GM18520 (cell line): ENCODE measurements at regions not wholly inside any gene's neighbourhood (a gene's known extent, or its start where the extent isn't known, plus 50 kb on each side); places are given as distances from the start of the nearest gene placed in this dataset.

Source experiments
- ATAC-seq: cut with Tn5 transposase; IDR thresholded peaks from one replicate; pipeline ENCODE4 v1.9.1; 2021; ENCODE audit not compliant: unreplicated experiment

GRCh38 chr18:47418746-47419145 is 167.3 kb upstream of the SKOR2 start:
- no peak for ATAC-seq

DNA sequence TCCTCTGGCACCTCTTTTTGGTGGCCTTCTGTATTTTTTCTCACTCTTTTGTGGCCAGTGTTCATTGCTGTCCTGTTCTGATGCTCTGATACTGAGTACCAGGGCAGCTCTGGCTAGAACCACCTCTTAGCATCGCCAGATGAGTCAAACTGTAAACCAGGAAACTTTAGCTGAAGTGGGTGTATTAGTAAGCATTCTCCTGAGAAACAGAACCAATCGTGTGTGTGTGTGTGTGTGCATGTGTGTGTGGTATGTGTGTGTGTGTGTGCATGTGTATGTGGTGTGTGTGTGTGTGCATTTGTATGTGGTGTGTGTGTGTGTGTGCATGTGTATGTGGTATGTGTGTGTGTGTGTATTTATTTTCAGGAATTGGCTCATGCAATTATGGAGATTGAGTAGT is 166.3 kb upstream of the SKOR2 start:
- ATAC-seq: no peak

DNA sequence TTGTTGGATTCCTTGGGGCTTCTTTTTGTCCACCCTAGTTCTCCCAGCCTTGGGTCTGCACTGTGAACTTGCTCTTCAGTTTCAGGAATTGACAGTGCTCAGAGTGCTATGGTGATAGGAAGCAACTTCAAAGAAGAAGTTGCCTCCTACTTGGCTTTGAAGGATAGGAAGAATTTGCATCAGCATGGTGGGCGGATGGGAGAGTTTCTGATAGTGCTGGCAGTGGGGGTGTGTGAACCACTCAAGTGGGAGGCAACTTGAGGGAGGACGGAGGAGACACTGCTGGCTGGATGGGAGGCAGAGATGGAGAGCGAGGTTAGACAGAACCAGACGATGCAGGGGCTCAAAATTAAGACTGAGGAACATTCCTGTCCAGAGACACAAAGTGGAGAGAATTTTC is 164.4 kb upstream of the SKOR2 start:
- ATAC-seq: no peak

DNA sequence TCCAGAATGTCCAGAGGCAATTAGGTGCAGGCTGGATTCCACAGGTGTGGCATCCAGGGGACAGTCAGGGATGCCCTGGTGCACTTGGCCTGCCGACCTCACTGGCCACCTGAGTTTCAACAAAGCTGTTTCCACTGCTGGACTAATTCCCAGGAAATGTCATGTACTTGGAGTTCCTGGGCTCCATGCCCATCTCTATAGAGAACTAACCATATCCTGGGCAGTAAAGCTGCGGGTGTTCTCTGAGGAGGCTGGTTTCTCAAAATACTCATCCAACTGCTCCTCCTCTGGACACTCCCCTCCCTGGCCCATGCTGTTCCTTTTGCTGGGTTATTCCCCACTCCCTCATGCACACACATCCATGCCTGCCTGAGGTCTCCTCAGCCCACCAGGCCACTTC is 161.9 kb upstream of the SKOR2 start:
- no peak for ATAC-seq

- ATAC-seq: no peak
Measured at GRCh38 chr18:47412924-47413323, 161.5 kb upstream of the SKOR2 start.

DNA sequence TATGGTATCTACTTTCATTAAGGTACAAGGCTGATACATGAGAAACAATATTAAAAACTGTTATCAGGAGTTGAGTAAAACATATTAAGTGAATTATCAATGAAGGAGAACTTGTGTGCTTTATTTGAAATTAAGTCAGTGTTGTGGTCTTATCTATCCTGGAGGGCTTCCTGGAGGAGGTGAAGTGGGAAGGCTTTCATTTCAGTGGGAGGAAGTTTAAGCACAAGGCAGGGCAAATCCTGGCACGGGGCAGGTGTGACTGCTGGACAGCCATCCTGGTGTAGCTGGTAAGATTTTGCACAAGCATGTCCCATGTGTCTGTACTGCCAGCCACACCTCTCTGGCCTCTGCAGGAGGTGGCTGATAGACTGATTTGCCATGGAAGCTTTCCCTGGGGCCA is 159.7 kb upstream of the SKOR2 start:
- ATAC-seq: no peak

GRCh38 chr18:47410139-47410538 is 158.7 kb upstream of the SKOR2 start:
- no peak for ATAC-seq

DNA sequence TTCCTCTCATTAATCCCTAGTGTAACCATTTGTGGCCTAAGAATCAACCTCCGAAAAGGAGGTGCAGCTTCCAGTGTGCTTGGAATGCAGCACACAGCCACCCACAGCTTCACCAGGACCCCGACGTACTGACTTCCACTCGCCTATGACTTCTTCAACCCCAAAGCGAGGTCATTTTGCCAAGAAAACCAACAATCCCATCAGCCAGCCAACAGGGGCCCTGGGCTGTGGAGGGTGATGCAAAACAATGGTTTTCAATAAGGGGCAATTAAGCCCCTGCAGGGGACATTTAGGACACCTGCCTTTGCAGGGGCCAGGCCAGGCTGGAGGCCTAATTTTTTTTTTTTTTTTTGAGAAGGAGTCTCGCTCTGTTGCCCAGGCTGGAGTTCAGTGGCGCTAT is 158.1 kb upstream of the SKOR2 start:
- no peak for ATAC-seq

DNA sequence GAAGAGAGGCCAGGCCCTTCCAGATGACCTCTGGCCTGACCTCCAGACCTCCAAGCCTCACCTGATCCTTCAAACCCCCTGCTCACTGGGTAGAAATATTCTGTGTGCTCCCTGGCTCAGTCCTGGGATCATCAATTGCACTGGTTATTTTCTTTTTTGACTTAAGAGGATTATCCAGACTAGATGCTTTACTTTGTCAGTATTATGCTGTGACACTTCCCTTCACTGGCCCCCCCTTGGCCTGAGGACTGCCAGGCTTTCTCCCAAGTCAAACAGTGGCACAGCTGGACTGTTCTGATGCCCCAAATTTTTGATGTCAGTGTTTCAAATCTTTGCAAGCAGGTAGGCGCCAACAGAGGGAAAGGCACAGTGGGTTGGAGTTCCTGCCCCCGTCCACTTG is 156.3 kb upstream of the SKOR2 start:
- ATAC-seq: no peak

DNA sequence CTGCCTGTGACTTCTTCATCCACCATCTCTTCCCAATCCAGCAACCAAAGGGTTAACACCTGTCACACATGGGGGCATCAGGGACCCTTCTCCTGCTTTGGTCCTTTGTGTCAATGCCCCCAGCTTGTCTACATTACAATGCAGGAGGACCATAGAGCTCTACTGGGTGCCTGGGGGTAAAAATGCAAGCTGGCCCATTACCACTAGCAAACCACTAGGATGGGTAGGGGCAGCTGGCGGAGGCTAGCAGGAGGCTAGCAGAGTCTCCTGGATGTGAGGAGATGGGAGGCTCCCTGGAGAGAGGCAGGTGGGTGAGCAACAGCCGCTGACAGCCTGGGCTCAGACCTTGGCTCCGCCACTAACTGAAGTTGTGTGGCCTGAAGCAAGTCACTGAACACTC is 153.4 kb upstream of the SKOR2 start:
- no peak for ATAC-seq

DNA sequence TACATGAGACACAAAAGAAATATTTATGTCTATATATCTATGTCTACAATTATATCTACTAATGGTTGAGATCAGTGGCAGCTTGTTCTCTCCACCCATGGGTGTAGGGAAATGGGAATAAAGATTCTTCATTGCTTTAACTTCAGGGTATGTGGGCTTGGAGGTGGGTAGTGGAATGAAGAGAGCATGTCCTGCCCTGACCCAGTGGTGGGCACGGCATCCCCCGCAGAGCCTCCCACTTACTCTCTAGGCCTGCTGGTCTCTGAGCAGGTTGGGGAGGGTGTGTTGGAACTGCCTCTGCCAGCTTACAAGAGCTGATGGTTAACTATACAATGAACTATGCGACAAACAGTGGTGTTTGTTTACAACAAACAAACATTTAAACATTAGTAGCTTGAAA is 152.5 kb upstream of the SKOR2 start:
- no peak for ATAC-seq

GRCh38 chr18:47403317-47403716 is 151.9 kb upstream of the SKOR2 start:
- no peak for ATAC-seq

GRCh38 chr18:47399475-47399874 is 148.0 kb upstream of the SKOR2 start:
- no peak for ATAC-seq

DNA sequence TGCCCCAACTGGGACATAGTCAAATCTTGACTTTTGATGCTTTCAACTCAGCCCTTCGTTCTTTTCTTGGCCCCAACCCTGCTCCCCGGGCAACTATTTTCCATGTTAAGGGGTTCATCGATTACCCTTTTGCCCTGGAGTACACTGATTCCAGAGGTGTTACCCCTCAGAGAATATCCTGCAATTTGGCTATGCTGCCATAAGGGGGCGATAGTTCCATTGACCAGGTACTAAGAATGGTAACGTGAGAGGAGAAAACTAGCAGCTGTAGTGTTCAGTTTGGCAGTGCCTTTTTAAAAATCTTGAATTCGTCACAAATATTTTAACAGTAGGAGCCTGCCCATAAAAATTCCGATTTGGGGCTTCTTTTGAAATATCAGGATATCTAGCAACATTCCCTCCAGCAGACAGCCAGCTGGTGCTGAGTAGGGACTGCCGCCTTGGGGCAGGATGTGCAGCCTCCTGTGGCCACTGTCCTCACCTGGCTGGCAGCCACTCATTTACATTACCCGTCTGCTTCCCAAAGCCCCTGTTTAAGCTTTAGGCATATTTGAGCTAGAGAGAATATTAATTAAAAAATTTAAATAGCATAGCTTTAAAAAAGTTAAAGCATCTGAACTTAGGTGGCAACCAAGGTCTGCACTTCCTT is 146.3 kb upstream of the SKOR2 start:
- ATAC-seq: no peak

GRCh38 chr18:47391665-47392064 is 140.2 kb upstream of the SKOR2 start:
- no peak for ATAC-seq

DNA sequence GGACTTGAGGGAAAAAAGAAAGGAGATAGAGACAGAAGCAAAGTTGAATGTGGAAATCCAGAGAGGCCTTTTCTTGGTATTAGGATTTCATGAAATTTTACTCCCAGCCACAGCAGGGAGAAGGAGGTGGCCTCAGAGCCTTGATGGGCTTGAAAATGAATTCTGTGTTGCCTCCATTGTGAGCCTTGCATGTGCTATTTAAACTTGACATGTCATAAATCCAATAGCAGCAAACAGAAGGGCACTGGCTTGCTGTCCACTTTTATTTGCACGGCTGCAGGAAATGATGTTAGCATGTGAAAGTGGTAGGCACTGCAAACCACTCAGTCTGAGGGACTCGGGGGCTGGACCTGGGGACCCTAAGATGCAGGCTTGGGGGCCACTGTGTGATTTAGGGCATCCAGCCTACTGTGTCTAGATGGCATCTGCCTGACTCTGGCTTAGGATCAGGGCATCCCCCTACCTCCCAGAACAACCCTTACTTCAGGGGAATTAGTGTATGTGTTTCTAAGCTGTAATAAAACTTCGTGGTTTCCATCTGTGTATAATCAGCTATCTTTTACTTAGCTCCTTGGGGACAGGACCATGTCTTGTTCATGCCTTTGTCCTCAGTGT is 139.1 kb upstream of the SKOR2 start:
- ATAC-seq: no peak

DNA sequence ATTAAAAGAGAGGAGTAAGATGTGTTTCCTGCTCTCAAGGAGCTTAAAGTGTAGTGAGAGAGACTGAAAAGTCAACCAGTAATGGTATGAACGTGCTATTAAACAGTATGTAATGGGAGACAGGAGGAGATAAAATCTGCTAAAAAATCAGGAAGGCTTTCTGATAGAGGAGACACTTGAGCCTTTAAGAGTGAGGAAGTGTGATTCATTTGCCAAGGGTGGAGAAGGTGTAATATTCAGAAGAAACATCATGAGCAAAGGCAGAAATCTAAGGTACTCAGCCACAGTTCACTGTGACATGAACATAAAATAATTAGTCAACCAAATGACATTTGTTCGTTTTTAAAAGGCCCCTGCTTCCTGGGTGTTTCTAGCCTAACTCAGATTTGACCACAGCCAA is 137.8 kb upstream of the SKOR2 start:
- no peak for ATAC-seq

GRCh38 chr18:47387864-47388263 is 136.4 kb upstream of the SKOR2 start:
- ATAC-seq: no peak

DNA sequence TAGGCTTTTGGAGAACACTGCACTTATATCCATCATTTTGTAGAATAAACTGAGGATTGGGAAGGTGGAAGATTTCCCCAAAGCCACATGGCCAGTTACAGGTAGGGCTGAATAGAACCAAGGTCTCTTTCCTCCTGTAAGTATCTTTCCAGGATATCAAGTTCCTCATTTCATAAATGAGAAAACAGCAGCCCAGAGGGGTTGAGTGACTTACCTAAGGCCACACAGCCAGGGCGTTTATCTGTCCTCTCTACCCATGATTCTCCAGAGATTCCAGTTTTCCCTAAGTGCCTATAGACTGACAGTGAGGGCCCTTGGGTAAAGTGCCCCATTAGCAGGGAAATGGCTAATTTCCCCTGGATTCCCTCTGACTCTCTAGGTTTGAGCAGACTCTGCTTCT is 132.3 kb upstream of the SKOR2 start:
- ATAC-seq: no peak

DNA sequence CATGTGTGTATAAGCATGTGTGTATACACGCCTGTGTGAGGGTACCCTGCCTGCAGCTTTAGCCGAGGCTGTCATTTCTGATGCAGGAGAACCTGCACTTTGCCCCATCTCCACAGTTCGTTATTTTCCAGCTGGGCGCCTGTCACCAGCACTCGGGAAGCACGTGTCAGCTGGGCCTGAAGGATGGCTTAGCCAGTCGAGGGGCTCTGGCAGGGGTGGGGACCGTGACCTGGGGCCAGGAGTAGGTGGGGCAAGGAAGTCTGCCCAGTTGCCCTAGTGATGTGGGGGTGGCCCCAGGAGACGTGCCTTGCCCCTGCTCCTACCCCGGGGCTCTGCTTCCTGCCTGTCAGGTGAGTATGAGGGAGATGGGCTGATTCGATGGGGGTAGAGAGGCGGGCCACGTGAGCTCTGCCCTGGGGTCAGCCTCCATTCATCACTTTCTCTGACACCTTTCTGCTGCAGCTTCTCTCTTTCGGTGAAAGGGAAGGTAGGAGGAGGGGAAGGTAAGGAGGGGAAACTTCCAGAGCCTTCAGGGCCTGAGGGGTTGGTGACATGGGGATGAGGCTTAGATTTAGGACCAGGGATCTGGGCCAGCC is 130.6 kb upstream of the SKOR2 start:
- ATAC-seq: no peak

DNA sequence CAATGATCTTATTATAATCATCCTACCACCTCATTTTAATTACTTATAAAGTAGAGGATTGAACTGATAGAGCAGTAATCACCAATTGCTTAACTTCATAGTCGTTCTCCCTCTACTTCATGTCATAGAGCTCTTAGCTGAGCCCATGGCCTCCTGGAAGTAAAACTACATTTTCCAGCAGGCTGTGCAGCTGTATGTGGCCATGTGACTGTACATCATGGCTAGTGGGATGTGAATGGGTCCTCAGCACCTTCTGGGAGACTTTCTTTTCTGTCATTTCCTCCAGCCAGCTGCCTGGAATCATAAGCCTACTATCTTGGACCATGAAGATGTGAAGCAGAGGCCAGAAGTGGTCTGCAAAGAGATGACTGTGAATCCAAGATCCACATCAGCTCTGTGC is 128.7 kb upstream of the SKOR2 start:
- no peak for ATAC-seq

- no peak for ATAC-seq
Measured at GRCh38 chr18:47373465-47373864, 122.0 kb upstream of the SKOR2 start.

GRCh38 chr18:47370052-47370451 is 118.6 kb upstream of the SKOR2 start:
- no peak for ATAC-seq
